ENCODE measurements at regions not wholly inside any gene's neighbourhood (a gene's known extent, or its start where the extent isn't known, plus 50 kb on each side); places are given as distances from the start of the nearest gene placed in this dataset.

GRCh38 chr4:166680796-166681195 lies 553.5 kb downstream of the SPOCK3 start:
- DNase-seq (ENCODE audit: low read depth): no peak

GRCh38 chr4:166682200-166682599 lies 552.1 kb downstream of the SPOCK3 start:
- no peak for DNase-seq (ENCODE audit: low read depth)
- no peak overlapping the region for H3K4me3 ChIP-seq (ENCODE audit: low read depth, low read length)

More at GRCh38 chr4:166680796-166681195, 553.5 kb downstream of the SPOCK3 start:
- H3K4me3 ChIP-seq (ENCODE audit: low read depth, low read length): no peak overlapping the region

Measured in skeletal muscle cell (primary cell).